GM23248 (cell line): ENCODE measurements at regions not wholly inside any gene's neighbourhood (a gene's known extent, or its start where the extent isn't known, plus 50 kb on each side); places are given as distances from the start of the nearest gene placed in this dataset.

Experiments used
- EZH2 ChIP-seq: fragments of 200-600 bp; sonication (generic); IDR thresholded peaks from 2 replicates; pipeline ENCODE4 v1.6.1; 2018; ENCODE audit warnings: antibody characterized with exemption, mild to moderate bottlenecking; ENCODE audit not compliant: insufficient read depth, poor library complexity, severe bottlenecking
- EZH2phosphoT487 ChIP-seq: fragments of 200-600 bp; sonication (generic); IDR thresholded peaks from 2 replicates; pipeline ENCODE4 v1.6.1; 2018; ENCODE audit warnings: antibody characterized with exemption, moderate library complexity, mild to moderate bottlenecking, low read depth; ENCODE audit not compliant: insufficient read depth

GRCh38 chr1:18039102-18039501, 68.5 kb upstream of the IGSF21 start:
- TF ChIP-seq EZH2phosphoT487 (no peak), EZH2 (no peak)
